SU-DHL-6 (cell line): ENCODE measurements at regions not wholly inside any gene's neighbourhood (a gene's known extent, or its start where the extent isn't known, plus 50 kb on each side); places are given as distances from the start of the nearest gene placed in this dataset.

ENCODE experiments used
- H2AFZ ChIP-seq: fragments of 200-600 bp; sonication (generic); 2 replicates; pipeline ENCODE4 v1.6.1; 2014; ENCODE audit warnings: low read depth, mild to moderate bottlenecking, moderate library complexity, mixed read lengths, antibody characterized with exemption, low read length; ENCODE audit not compliant: severe bottlenecking
- H3F3A ChIP-seq: fragments of 200-600 bp; shearing (Covaris generic); 2 replicates; pipeline ENCODE4 v1.6.0; 2016; ENCODE audit warnings: antibody characterized with exemption, mild to moderate bottlenecking; ENCODE audit not compliant: insufficient read depth
- H3K27ac ChIP-seq: fragments of 200-600 bp; sonication (generic); 2 replicates; pipeline ENCODE4 v1.5.1; 2016; ENCODE audit warnings: low read depth, mild to moderate bottlenecking, low read length, moderate library complexity, mixed read lengths
- H3K27me3 ChIP-seq: fragments of 200-600 bp; sonication (generic), shearing (Covaris generic); 2 replicates; pipeline ENCODE4 v1.6.0; 2014; ENCODE audit warnings: mild to moderate bottlenecking, low read length
- H3K36me3 ChIP-seq: fragments of 200-600 bp; sonication (generic); 2 replicates; pipeline ENCODE4 v1.6.1; 2014; ENCODE audit warnings: mild to moderate bottlenecking, low read length, mixed read lengths
- H3K4me2 ChIP-seq: fragments of 300-600, 200-600 bp; shearing (Covaris generic), sonication (generic); 2 replicates; pipeline ENCODE4 v1.6.0; 2014; ENCODE audit warnings: low read length, low read depth, mild to moderate bottlenecking; ENCODE audit not compliant: poor library complexity, severe bottlenecking
- H3K4me3 ChIP-seq: fragments of 200-600 bp; sonication (generic); 2 replicates; pipeline ENCODE4 v1.5.1; 2014; ENCODE audit warnings: antibody characterized with exemption, low read length, mild to moderate bottlenecking, mixed read lengths; ENCODE audit not compliant: insufficient read depth, poor library complexity, severe bottlenecking
- H3K79me2 ChIP-seq: fragments of 200-600 bp; sonication (generic); 2 replicates; pipeline ENCODE4 v1.6.1; 2014; ENCODE audit warnings: mild to moderate bottlenecking, low read length, moderate library complexity; ENCODE audit not compliant: insufficient read depth
- H3K9ac ChIP-seq: fragments of 200-600 bp; sonication (generic); 2 replicates; pipeline ENCODE4 v1.7.0; 2014; ENCODE audit warnings: mild to moderate bottlenecking, low read length
- H3K9me2 ChIP-seq: fragments of 200-600 bp; sonication (generic); replicated peaks from 2 replicates; pipeline ENCODE4 v1.6.1; 2014; ENCODE audit warnings: low read length; ENCODE audit not compliant: insufficient read depth
- H3K9me3 ChIP-seq: fragments of 200-600 bp; sonication (generic); 2 replicates; pipeline ENCODE4 v1.6.1; 2014; ENCODE audit warnings: low read length, mixed read lengths; ENCODE audit not compliant: insufficient read depth
- H4K20me1 ChIP-seq: fragments of 200-600 bp; sonication (generic); 2 replicates; pipeline ENCODE4 v1.6.1; 2014; ENCODE audit warnings: low read depth, mild to moderate bottlenecking, antibody characterized with exemption, low read length, moderate library complexity, mixed read lengths
- EZH2phosphoT487 ChIP-seq: fragments of 200-600 bp; sonication (generic), shearing (Covaris generic); conservative IDR thresholded peaks from 2 replicates; pipeline ENCODE4 v1.6.1; 2018; ENCODE audit warnings: mild to moderate bottlenecking, antibody characterized with exemption, low read length, moderate library complexity, mixed read lengths
- TF ChIP-seq, protein P1 (sequence below): fragments of 200-600 bp; sonication (generic); IDR thresholded peaks from one replicate; pipeline ENCODE4 v1.5.1; 2017; ENCODE audit warnings: antibody characterized with exemption, mild to moderate bottlenecking, low read length, moderate library complexity; ENCODE audit not compliant: insufficient read depth, poor library complexity, severe bottlenecking

DNA sequence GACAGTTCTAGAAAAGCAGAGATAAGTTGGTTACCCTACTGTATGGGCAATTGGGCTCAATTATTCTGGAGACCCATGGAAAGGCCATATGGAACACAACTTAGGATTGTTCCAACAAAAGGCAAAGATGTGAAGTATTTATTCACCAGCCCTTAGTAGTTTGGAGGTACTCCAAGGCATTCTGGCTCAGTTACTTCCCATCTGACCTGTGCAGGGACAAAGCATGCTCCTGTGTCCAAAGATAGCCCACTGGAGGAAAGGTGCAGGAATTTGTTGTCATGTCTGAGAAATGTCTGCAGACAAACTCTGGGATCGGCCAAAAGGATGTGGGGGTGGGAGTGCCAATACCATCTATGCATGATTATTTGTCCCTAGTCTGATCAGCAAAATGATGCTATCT lies 279.5 kb upstream of the PTGER4 start:
- TF ChIP-seq, protein P1, sequence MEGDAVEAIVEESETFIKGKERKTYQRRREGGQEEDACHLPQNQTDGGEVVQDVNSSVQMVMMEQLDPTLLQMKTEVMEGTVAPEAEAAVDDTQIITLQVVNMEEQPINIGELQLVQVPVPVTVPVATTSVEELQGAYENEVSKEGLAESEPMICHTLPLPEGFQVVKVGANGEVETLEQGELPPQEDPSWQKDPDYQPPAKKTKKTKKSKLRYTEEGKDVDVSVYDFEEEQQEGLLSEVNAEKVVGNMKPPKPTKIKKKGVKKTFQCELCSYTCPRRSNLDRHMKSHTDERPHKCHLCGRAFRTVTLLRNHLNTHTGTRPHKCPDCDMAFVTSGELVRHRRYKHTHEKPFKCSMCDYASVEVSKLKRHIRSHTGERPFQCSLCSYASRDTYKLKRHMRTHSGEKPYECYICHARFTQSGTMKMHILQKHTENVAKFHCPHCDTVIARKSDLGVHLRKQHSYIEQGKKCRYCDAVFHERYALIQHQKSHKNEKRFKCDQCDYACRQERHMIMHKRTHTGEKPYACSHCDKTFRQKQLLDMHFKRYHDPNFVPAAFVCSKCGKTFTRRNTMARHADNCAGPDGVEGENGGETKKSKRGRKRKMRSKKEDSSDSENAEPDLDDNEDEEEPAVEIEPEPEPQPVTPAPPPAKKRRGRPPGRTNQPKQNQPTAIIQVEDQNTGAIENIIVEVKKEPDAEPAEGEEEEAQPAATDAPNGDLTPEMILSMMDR, result no peak
- no peak for TF ChIP-seq EZH2phosphoT487
- Histone ChIP-seq H2AFZ (no peak overlapping the region), H3K4me2 (no peak overlapping the region), H3K79me2 (no peaks in the 10 kb centered on the region), H3K36me3 (no peaks in the 10 kb centered on the region), H3K9me3 (no peaks in the 10 kb centered on the region), H3K9me2 (no peaks in the 10 kb centered on the region), H3K27ac (no peak overlapping the region), H3K27me3 (no peaks in the 10 kb centered on the region), H4K20me1 (no peaks in the 10 kb centered on the region), H3K9ac (no peak overlapping the region), H3K4me3 (no peak overlapping the region), H3F3A (no peaks in the 10 kb centered on the region)

DNA sequence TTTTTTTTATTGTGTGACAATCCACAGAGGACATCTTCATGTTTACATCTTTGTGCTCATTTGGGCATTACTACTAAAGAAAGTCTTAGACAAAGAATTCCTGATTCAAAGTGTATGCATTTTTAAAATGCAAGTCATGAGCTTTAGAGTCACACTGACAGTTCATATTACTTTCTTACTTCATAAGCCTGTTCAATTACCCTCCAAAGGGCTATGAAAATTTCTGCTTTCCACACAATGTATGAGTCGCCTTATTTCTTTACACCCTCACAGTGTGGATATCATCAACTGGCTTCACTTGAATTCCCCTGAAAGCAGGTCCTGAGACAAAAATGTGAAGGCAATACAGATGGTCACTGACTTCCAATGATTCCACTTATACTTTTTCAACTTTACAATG lies 280.4 kb upstream of the PTGER4 start:
- H3K79me2 ChIP-seq, result no peaks in the 10 kb centered on the region
- no peak overlapping the region for H3K9ac ChIP-seq
- no peaks in the 10 kb centered on the region for H4K20me1 ChIP-seq
- no peak overlapping the region for H3K4me2 ChIP-seq
- H3K9me3 ChIP-seq, result no peaks in the 10 kb centered on the region
- H3K36me3 ChIP-seq, result no peaks in the 10 kb centered on the region
- H3F3A ChIP-seq, result no peaks in the 10 kb centered on the region
- no peak for TF ChIP-seq EZH2phosphoT487
- TF ChIP-seq, protein P1, result no peak
- H2AFZ ChIP-seq, result no peak overlapping the region
- no peak overlapping the region for H3K27ac ChIP-seq
- no peak overlapping the region for H3K4me3 ChIP-seq
- no peaks in the 10 kb centered on the region for H3K9me2 ChIP-seq
- no peaks in the 10 kb centered on the region for H3K27me3 ChIP-seq

DNA sequence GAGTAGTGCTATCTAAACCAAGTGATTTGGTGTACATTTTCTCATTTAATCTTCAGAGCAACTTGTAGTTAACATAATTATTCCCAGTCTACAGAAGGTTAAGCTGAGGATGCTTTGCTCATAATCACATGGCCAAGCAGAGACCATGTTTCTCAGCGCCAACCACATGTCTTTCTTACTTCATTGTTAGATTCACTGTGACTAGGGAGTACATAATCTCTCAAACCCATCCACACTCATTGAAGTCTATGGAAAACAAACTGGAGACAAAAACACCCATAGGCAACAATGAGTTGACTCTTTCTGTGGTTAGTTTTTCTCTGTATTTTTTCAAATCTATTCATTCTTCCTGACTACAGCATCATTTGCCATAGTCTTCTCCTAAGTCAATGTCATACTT lies 281.7 kb upstream of the PTGER4 start:
- H3K9ac ChIP-seq, result no peak overlapping the region
- no peak overlapping the region for H2AFZ ChIP-seq
- no peak overlapping the region for H3K4me2 ChIP-seq
- no peaks in the 10 kb centered on the region for H4K20me1 ChIP-seq
- H3K9me2 ChIP-seq, result no peaks in the 10 kb centered on the region
- no peaks in the 10 kb centered on the region for H3K36me3 ChIP-seq
- H3F3A ChIP-seq, result no peaks in the 10 kb centered on the region
- H3K79me2 ChIP-seq, result no peaks in the 10 kb centered on the region
- no peaks in the 10 kb centered on the region for H3K27me3 ChIP-seq
- H3K27ac ChIP-seq, result no peak overlapping the region
- no peak for TF ChIP-seq EZH2phosphoT487
- TF ChIP-seq, protein P1, result no peak
- H3K9me3 ChIP-seq, result no peaks in the 10 kb centered on the region
- no peak overlapping the region for H3K4me3 ChIP-seq
